ENCODE measurements at regions not wholly inside any gene's neighbourhood (a gene's known extent, or its start where the extent isn't known, plus 50 kb on each side); places are given as distances from the start of the nearest gene placed in this dataset.

DNA sequence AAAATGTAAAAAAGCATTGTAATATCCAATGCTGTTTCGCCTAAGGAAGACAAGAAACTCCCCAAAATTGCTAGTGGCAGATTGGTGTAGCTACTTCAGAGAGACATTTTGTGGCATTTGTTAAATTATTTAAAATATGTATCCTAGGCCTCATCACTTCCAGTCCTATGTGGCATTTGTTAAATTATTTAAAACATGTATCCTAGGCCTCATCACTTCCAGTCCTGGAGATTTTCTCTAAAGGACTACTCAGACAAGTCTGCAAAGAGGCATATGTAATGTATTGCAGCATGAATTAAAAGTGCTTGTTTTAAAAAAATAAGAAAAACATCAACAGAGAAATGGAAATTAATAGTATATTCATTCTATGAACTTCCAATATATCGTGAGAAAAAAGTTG lies 95.6 kb upstream of the KCTD3 start:
- no peak for DNase-seq

DNA sequence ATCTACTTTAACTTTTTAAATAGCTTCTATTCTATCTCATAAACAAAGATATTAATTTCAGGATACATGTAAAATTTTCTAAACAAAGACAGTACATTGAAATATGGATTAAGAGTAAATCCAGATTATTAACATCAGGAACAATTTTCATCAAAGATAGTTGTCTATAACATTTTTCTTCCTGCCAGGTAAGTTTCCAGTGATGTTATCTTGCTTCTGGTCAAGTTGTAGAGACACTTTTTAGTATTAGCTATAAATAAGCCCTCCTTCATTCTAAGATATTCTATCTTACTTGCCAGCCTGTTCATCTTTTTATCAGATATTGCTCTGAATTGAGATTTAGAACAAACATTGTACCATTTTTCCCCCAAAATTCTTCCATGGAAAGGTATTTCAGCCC lies 94.4 kb upstream of the KCTD3 start:
- DNase-seq: no peak

DNA sequence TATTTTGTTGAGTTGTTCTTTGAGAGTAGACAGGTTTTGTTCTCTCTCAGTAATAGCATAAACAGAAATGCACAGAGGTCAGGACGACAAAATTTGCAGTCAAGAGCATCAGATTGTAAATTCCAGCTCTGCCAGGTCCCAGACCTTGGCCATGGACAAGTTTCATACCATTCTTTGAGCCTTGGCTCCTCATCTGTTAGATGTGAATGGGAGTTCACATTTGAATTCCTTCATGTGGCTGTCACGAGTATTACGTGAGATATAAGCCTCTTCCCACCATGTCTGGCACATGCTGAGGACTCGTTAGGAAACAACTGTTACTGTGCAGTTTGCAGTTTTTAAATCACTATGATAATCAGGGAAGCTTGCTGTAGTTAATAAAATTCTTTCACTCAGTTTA lies 93.2 kb upstream of the KCTD3 start:
- DNase-seq: no peak

DNA sequence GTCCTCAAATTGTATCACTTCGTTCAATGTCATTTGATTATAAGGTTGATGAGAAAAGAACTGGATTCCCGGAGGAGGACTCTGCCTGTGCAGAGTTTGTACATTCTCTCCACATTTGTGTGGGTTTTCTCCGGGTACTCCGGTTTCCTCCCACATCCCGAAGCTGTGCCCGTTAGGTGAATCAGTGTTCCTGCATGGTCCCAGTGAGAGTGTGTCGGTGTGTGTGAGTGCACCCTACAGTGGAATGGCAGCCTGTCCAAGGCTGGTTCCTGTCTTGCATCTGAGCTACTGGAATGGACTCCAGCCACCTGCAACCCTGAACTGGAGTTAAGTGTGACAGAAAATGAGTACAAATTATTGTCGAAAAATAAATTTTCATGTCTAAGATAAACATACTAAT lies 92.2 kb upstream of the KCTD3 start:
- DNase-seq: no peak

DNA sequence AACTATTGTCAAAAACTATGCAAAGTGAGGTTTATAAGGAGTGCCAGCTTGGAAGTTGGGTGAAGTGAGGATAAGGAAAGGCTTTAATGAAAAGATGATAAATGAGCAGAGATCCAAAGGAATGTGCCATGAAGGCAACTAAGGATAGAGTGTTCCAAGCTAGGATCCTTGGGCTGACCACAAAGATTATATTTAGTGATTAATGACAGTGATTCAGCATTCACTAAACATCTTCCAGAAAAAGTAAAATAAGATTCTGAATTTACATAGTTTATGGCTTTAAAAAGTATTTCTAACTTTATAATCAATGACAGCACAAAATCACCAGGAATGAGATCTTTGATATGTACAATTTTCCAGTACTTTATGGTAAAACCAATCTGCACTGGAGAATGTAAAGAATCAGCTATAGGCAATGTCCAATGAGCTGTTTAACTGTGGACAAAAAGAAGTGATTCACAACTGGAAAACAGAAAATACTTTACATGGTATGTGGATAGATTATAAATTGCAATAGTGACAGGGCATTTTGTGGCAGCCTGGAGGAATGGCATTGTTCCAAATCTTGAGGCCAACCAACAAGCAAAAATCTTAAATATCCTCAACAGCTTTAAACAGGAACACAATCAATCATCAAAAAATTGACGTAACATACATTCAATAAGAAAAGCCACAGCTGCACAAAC lies 91.2 kb upstream of the KCTD3 start:
- DNase-seq: peak; percentile 37

DNA sequence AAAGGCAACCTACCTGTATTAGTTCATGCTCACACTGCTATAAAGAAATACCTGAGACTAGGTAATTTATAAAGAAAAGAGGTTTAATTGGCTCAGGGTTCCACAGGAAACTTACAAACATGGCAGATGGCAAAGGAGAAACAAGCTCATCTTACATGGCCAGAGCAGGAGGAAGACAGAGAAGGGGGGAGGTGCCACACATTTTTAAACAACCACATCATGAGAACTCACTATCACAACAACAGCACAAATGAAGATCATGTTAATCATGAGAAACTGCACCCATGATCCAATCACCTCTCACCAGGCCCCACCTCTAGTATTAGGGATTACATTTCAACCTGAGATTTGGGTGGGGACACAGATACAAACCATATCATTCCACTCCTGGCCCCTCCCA lies 90.6 kb upstream of the KCTD3 start:
- no peak for DNase-seq

DNA sequence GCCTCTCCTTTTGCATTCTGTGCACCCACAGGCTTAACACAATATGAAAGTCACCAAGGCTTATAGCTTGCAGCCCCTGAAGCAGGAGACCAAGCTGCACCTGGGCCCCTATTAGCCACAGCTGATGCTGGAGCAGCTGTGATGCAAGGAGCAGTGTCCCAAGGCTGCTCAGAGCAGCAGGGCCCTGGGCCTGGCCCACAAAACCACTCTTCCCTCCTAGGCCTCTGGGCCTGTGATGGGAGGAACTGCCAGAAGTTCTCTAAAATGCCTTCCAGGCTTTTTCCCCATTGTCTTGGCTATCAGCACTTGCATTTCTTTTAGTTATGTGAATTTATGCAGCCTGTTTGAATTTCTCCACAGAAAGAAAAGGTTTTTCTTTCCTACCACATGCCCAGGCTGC lies 89.5 kb upstream of the KCTD3 start:
- no peak for DNase-seq

DNA sequence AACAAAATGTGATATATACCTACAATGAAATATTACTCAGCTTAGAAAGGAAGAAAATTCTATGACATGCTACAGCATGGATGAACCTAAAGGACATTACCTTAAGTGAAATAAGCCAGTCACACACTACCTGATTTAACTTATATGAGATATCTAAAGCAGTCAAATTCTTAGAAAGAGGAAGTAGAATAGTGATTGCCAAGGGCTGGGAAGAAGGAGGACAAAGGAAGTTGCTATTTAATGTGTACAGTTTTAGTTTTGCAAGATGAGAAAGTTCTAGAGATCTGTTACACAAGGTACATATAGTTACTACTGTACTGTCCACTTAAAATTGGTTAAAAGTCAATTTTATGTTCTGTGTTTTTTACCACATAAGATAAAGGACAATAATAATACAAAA lies 87.5 kb upstream of the KCTD3 start:
- no peak for DNase-seq

DNA sequence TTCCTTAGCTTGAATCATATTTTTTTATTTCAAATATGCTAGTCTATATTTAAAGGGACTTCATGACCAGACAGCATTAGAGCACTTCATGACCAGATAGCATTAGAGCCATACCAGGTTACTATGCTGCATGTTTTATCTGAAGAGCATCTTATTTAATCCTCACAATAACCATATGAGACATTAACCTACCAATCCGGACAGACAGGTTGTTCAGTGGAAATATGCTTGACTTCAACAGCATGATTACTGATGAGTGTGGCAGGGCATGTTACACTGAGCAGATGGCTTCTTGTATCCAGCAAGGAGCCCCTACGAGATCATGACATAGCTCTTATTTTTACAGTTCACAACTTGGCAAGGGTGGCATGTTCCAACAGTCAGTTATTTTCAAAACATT lies 85.0 kb upstream of the KCTD3 start:
- DNase-seq: no peak

DNA sequence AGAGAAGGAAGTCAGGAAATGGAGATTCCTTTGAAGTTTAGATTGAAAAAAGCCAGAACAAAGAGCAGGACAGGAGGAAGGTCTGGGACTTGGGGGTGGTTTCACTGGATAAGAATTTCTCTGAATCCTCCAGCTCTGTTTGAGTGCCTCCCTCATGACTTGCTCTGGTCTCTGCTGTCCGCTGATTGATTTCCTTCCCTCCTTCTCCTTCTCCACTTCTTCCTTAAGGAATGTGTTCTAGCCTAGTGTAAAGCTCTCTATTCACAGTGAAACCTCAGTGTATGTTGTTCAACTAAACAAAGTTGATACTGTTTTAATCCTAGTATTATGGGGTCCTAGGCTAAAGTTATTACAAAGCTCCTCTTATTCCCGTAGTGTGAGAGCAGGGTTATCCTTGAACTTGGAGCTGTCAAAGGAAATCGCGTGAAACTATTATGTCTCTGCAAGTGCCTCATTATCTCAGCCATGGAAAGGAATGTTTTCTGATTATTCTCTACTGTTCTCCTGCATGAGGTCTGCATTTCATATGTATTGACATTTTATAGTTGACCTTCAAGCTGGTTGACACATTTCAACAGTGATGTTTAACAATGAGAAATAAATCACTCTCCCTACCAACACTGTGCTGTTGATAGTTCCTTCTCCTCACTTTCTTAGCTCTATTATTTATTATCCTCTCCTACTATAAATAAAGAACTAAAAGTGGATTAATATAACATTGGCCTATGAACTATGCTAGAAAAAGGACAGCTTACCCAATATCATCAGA lies 82.7 kb upstream of the KCTD3 start:
- no peak for DNase-seq

DNA sequence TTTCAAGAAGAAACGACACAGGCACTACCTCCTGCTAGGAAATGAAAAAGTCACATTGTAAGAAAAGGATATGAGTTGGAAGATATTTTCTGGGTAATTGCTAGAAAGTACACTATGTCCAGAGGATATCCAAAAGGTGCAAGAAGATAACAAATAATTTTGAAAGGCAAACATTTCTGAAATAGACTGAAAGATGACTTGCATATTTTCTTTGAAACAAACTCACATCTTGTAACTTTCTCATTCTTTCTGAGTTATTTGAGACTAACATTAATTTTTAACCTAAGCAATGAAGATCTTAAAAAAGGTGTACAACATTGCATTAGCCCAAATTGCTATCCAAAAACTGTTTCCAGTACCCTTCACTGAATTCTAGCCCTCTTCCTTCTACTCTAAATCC lies 79.6 kb upstream of the KCTD3 start:
- no peak for DNase-seq

DNA sequence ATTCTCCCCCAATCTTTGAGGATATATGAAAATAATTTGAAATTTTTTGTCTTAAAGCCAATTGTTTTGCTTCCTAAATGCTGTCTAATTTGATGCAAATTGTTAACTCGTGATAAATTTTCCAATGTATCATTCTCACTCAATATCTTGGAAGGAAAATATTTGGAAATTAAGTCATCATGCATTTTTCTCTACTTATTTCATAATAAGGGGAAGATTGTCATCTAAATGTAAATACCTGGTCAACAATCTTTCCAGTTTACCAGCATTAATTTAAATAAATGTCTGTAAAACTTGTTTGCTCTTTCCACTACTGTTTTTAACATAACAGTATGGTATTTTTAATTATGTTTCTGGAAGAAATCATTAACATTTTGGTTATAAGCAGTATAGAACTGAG lies 78.3 kb upstream of the KCTD3 start:
- no peak for DNase-seq

DNA sequence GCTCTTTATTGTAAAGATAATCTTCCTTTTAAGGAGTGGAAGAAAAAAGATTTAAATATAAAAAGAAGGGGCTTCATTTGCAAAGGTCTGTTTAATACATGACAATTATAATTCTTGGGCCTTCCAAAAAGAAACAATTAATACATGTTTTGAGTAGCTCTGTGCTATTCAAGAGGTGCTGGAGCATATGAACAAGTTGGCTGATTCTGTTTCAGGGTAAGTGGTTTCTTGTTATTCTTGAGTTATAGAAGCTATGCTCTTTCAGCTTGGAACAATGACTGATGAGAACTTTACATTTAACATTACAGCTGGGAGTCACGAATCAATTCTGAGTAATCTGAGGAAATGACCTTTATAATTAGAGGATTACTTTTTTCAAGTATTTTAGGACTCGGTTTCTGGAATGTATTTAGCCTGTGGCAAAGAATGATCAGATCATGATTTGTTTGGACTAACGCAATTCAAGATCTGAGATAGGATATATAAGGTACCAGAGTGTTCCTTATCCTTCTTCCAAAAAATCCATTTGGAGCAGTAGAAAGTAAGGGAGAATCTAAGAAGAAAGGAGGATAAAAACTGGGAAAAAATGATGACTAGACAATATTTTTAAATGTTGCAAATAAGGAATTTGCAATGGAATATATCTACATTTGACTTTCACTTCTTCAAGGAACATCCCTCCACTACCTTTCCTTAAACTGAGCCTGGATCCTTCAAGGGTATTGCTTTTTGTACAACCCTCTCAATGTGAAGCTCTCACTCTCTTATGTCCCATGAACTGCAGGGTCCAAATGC lies 77.1 kb upstream of the KCTD3 start:
- no peak for DNase-seq

DNA sequence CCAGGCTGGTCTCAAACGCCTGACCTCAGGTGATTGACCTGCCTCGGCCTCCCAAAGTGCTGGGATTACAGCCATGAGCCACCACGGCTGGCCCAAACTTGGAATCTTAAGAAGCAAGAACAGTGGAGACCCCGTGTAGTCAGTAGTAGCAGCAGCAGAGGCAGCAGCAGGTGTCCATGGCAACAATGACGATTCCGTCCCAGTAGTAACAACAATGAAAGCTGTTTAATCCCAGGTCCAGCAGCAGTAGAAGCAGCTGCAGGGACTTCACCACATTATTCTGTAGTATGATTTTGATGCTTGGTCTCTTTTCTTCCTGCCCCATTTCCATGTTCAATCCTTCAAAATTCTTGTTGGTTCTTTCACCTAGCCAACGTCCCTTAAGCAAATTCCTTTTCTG lies 69.6 kb upstream of the KCTD3 start:
- no peak for DNase-seq

DNA sequence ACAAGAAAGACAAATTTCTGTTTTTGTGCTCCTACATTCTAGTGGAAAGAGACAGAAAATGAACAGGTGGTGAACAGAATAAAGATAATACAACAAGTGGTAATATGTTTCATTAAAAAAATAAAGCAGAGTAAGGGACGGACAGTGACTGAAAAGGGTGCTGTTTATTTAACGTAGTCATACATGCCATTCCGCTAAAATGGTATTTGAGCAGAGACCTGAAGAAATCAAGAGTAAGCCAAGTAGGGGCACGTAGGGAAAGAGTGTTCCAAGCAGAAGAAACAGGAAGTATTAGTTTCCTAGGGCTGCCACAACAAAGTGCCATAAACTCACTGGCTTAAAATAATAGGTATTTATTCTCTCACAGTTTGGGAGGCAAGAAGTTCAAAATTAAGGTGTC lies 65.6 kb upstream of the KCTD3 start:
- no peak for DNase-seq

DNA sequence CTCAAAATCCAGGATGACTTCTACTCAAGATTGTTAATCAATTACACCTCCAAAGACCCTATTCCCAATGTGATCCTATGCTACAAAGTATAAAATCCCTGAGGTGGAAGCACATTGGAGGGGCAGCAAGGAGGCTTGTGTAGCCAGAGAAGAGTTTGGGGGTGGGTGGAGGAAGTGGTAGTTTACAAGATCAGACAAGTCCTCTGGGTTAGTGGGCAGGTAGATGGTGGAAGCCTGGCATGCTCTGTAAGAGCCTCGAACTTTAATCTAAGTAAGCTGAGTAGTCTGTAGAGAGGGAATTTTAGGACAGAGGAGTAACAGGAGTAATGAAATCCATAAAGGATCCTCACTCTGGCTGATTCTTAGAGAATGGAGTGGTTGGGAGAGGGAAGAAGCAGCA lies 65.0 kb upstream of the KCTD3 start:
- no peak for DNase-seq

DNA sequence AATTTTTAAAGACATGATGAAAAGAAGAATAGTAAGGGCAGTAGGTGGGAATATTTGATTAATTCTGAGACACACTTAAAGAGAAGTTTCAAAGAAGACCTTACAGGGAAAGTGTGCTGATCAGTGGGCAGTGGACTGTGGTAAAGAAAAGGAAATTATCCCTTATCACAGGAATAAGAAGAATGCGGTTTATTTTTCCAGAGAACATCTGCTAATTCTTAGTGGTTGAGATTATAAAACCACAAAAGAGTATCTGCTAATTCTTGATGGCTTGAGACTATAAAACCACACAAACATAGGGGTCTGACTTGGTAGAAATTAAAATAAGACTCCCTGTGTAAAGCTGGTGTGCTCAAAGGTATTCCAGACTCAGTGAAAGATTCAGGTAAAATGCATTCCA lies 60.0 kb upstream of the KCTD3 start:
- DNase-seq: no peak

DNA sequence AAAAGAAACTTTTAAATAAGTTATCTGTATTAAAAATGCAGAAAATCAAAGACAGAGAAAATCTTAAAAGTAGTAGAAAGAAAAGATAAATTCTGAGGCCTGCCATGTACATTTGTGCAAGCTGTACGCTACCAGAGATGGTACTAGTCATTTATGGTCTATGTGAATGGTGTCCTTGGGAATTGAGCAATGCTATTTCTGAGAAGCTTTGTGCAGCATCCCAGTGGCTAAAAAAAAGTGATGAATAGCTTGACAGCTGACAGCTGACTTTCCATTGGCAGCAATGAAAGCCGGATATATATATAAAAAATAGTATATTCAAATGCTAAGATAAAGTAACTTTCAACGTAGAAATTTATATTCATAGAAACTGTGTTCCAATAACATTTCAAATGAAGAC lies 58.8 kb upstream of the KCTD3 start:
- DNase-seq: no peak

Data from T1000 (cell line).